H1 (cell line): ENCODE measurements at regions not wholly inside any gene's neighbourhood (a gene's known extent, or its start where the extent isn't known, plus 50 kb on each side); places are given as distances from the start of the nearest gene placed in this dataset.

Experiments
- CTCF ChIA-PET: fragments of 300-600 bp; sonication (Branson Sonifier 250); formaldehyde crosslinking; loops from one replicate; lab custom pipeline; 2021; ENCODE audit not compliant: partially characterized antibody; lab: Charles Lee
- POLR2A ChIA-PET: fragments of 300-600 bp; sonication (Branson Sonifier 250); formaldehyde crosslinking; loops from one replicate; lab custom pipeline; 2021; ENCODE audit warnings: inconsistent platforms; ENCODE audit not compliant: partially characterized antibody; lab: Charles Lee
- DNase-seq, 2 experiments: peaks; one replicate each; pipeline versions ENCODE4 v3.0.0 to v3.0.0-alpha.2; 2010 to 2022; ENCODE audit warnings: low spot score in 2 of 2, low read depth in 1 of 2, mixed read lengths in 1 of 2
- FAIRE-seq: peaks from 2 replicates; lab custom pipeline; 2011; peaks lifted over from hg19 to GRCh38; lab: Jason Lieb, UNC
- H2AFZ ChIP-seq: 2 replicates; pipeline ENCODE4 v1.8.1; 2012; ENCODE audit warnings: low read length, inconsistent platforms
- H2AK5ac ChIP-seq: 2 replicates; pipeline ENCODE4 v1.6.1; 2013; ENCODE audit warnings: low read depth, low read length
- H2BK120ac ChIP-seq: replicated peaks from 2 replicates; pipeline ENCODE3; 2013; ENCODE audit warnings: low read depth, low read length, inconsistent platforms
- H2BK12ac ChIP-seq: 2 replicates; pipeline ENCODE4 v1.6.1; 2013; ENCODE audit warnings: low read depth, low read length
- H2BK15ac ChIP-seq: 2 replicates; pipeline ENCODE4 v1.6.1; 2013; ENCODE audit warnings: low read length
- H2BK20ac ChIP-seq: 2 replicates; pipeline ENCODE4 v1.6.1; 2013; ENCODE audit warnings: low read length
- H2BK5ac ChIP-seq: 2 replicates; pipeline ENCODE4 v1.6.1; 2013; ENCODE audit warnings: low read depth, low read length
- H3K14ac ChIP-seq: 2 replicates; pipeline ENCODE4 v1.6.1; 2013; ENCODE audit warnings: inconsistent platforms; ENCODE audit not compliant: insufficient read length
- H3K18ac ChIP-seq: 2 replicates; pipeline ENCODE4 v1.6.1; 2013; ENCODE audit warnings: low read length; ENCODE audit errors: extremely low read depth
- H3K23ac ChIP-seq: 2 replicates; pipeline ENCODE4 v1.6.1; 2013; ENCODE audit warnings: inconsistent platforms; ENCODE audit not compliant: insufficient read length
- H3K23me2 ChIP-seq: 2 replicates; pipeline ENCODE4 v1.6.1; 2013; ENCODE audit warnings: low read depth, low read length
- H3K27ac ChIP-seq: 2 replicates; pipeline ENCODE4 v1.6.1; 2011; ENCODE audit warnings: low read depth, low read length, inconsistent platforms
- H3K27me3 ChIP-seq, 4 experiments: replicated peaks in 1 of 4; 1 replicate in 1 of 4; 2 replicates in 3 of 4; pipeline versions ENCODE4 v1.6.1 to v1.8.1; 2011 to 2013; ENCODE audit warnings: low read length in 3 of 4, mild to moderate bottlenecking in 3 of 4, inconsistent platforms in 2 of 4, mixed read lengths in 2 of 4, moderate library complexity in 1 of 4; ENCODE audit not compliant: control insufficient read depth in 3 of 4, insufficient read depth in 3 of 4; ENCODE audit errors: extremely low read depth in 1 of 4
- H3K36me3 ChIP-seq, 4 experiments: 2 replicates each; pipeline versions ENCODE4 v1.6.1 to v1.8.1; 2011 to 2013; ENCODE audit warnings: mild to moderate bottlenecking in 4 of 4, low read length in 3 of 4, moderate library complexity in 2 of 4, control low read depth in 1 of 4, inconsistent platforms in 1 of 4; ENCODE audit not compliant: insufficient read depth in 4 of 4, control insufficient read depth in 2 of 4
- H3K4ac ChIP-seq: replicated peaks from 2 replicates; pipeline ENCODE3; 2013; ENCODE audit warnings: low read length, low read depth, mixed read lengths, inconsistent platforms; ENCODE audit not compliant: insufficient read length
- H3K4me1 ChIP-seq, 4 experiments: replicated peaks in 1 of 4; 1 replicate in 1 of 4; 2 replicates in 3 of 4; pipeline versions ENCODE4 v1.6.1 to v1.8.1; 2011 to 2013; ENCODE audit warnings: low read length in 3 of 4, inconsistent platforms in 2 of 4, mixed read lengths in 1 of 4; ENCODE audit not compliant: insufficient read depth in 4 of 4, control insufficient read depth in 3 of 4
- H3K4me2 ChIP-seq, 2 experiments: 2 replicates each; pipeline versions ENCODE4 v1.6.1 to v1.8.1; 2011 to 2013; ENCODE audit warnings: low read depth in 2 of 2, low read length in 2 of 2, control low read depth in 1 of 2, inconsistent platforms in 1 of 2, mild to moderate bottlenecking in 1 of 2; ENCODE audit not compliant: insufficient read depth in 1 of 2
- H3K4me3 ChIP-seq, 4 experiments: fragments of 200-600, 300-600 bp in 1 of 4; sonication (generic), shearing (Covaris generic), sonication (Bioruptor Twin) in 1 of 4; 2 replicates each; pipeline versions ENCODE4 v1.5.1 to v1.8.1; 2011 to 2016; ENCODE audit warnings: low read length in 4 of 4, low read depth in 3 of 4, control low read depth in 2 of 4, inconsistent platforms in 2 of 4, mild to moderate bottlenecking in 2 of 4, mixed read lengths in 1 of 4, moderate library complexity in 1 of 4; ENCODE audit not compliant: insufficient read depth in 2 of 4; ENCODE audit errors: extremely low read depth in 1 of 4
- H3K56ac ChIP-seq: replicated peaks from 2 replicates; pipeline ENCODE3; 2013; ENCODE audit warnings: low read depth, mild to moderate bottlenecking, mixed read lengths, low read length, inconsistent platforms; ENCODE audit not compliant: insufficient read length
- H3K79me1 ChIP-seq: 2 replicates; pipeline ENCODE4 v1.6.1; 2013; ENCODE audit warnings: low read depth, low read length, control low read depth
- H3K79me2 ChIP-seq, 2 experiments: 2 replicates each; pipeline versions ENCODE4 v1.6.1 to v1.8.1; 2012 to 2013; ENCODE audit warnings: low read length in 2 of 2, mild to moderate bottlenecking in 2 of 2, inconsistent platforms in 1 of 2; ENCODE audit not compliant: insufficient read depth in 2 of 2, control insufficient read depth in 1 of 2
- H3K9ac ChIP-seq, 4 experiments: replicated peaks in 1 of 4; 1 replicate in 1 of 4; 2 replicates in 3 of 4; pipeline versions ENCODE4 v1.6.1 to v1.8.1; 2011 to 2013; ENCODE audit warnings: low read depth in 3 of 4, low read length in 3 of 4, control low read depth in 2 of 4, mild to moderate bottlenecking in 2 of 4, moderate library complexity in 2 of 4, inconsistent platforms in 1 of 4; ENCODE audit errors: extremely low read depth in 1 of 4
- H3K9me3 ChIP-seq, 2 experiments: 2 replicates each; pipeline versions ENCODE4 v1.6.1 to v1.8.1; 2012 to 2013; ENCODE audit warnings: mild to moderate bottlenecking in 2 of 2, moderate library complexity in 2 of 2, control low read depth in 1 of 2, inconsistent platforms in 1 of 2, low read depth in 1 of 2, low read length in 1 of 2, mixed read lengths in 1 of 2; ENCODE audit not compliant: insufficient read depth in 2 of 2
- H4K20me1 ChIP-seq, 2 experiments: replicated peaks in 1 of 2; 2 replicates each; pipeline versions ENCODE3 to v1.8.1; 2011 to 2013; ENCODE audit warnings: inconsistent platforms in 2 of 2, low read length in 2 of 2, mild to moderate bottlenecking in 1 of 2; ENCODE audit not compliant: insufficient read depth in 2 of 2, control insufficient read depth in 1 of 2
- H4K5ac ChIP-seq: 2 replicates; pipeline ENCODE4 v1.6.1; 2013; ENCODE audit warnings: low read length, low read depth, mixed read lengths, inconsistent platforms; ENCODE audit not compliant: insufficient read length
- H4K8ac ChIP-seq: 2 replicates; pipeline ENCODE4 v1.8.0; 2013; ENCODE audit warnings: mild to moderate bottlenecking, moderate library complexity, low read length, inconsistent platforms; ENCODE audit not compliant: insufficient read depth; ENCODE audit errors: extremely low read depth
- H4K91ac ChIP-seq: replicated peaks from 2 replicates; pipeline ENCODE3; 2013; ENCODE audit warnings: low read length, mixed read lengths, inconsistent platforms; ENCODE audit not compliant: insufficient read length
- ATF2 ChIP-seq: IDR thresholded peaks from 2 replicates; pipeline ENCODE4 v1.6.1; 2012; ENCODE audit warnings: low read length, inconsistent platforms
- BCL11A ChIP-seq, 2 experiments: IDR thresholded peaks; one replicate each; pipeline ENCODE4 v1.6.1; 2011; ENCODE audit warnings: low read depth in 2 of 2, low read length in 2 of 2, mild to moderate bottlenecking in 2 of 2
- CHD1 ChIP-seq: IDR thresholded peaks from 2 replicates; pipeline ENCODE4 v1.6.1; 2012; ENCODE audit warnings: low read depth, low read length, improper control_type of control experiment
- EGR1 ChIP-seq: IDR thresholded peaks from 2 replicates; pipeline ENCODE4 v1.6.1; 2011; ENCODE audit warnings: low read depth, low read length, borderline replicate concordance
- JUND ChIP-seq: IDR thresholded peaks from 2 replicates; pipeline ENCODE4 v1.6.1; 2011; ENCODE audit warnings: mild to moderate bottlenecking, improper control_type of control experiment, low read length
- KDM1A ChIP-seq: fragments of 200-600, 300-600 bp; sonication (generic); IDR thresholded peaks from 2 replicates; pipeline ENCODE4 v1.7.1; 2016; ENCODE audit warnings: mild to moderate bottlenecking, low read length, borderline replicate concordance
- MAX ChIP-seq: IDR thresholded peaks from 2 replicates; pipeline ENCODE4 v1.6.1; 2012; ENCODE audit warnings: inconsistent platforms
- PHF8 ChIP-seq: fragments of 200-600 bp; sonication (generic); conservative IDR thresholded peaks from 2 replicates; pipeline ENCODE4 v1.7.1; 2012; ENCODE audit warnings: low read depth, mild to moderate bottlenecking, inconsistent platforms, low read length, moderate library complexity
- POLR2AphosphoS5 ChIP-seq: IDR thresholded peaks from 2 replicates; pipeline ENCODE4 v1.6.1; 2011; ENCODE audit warnings: low read depth, low read length
- RBBP5 ChIP-seq: IDR thresholded peaks from 2 replicates; pipeline ENCODE4 v1.7.1; 2012; ENCODE audit warnings: low read depth, mild to moderate bottlenecking, inconsistent platforms, low read length, moderate library complexity, borderline replicate concordance
- RFX5 ChIP-seq: IDR thresholded peaks from 2 replicates; pipeline ENCODE4 v1.6.1; 2011; ENCODE audit warnings: low read depth, low read length, improper control_type of control experiment, borderline replicate concordance

- no peak overlapping the region for H3K14ac ChIP-seq
- no peak for TF ChIP-seq BCL11A (IDR thresholded peaks at IDR 0.05; ENCODE audit: low read depth in 2 of 2, low read length in 2 of 2)
- no peak for TF ChIP-seq PHF8
- TF ChIP-seq MAX, result no peak
- TF ChIP-seq KDM1A, result no peak
- no peak for TF ChIP-seq RBBP5
- no peak for TF ChIP-seq POLR2AphosphoS5
- TF ChIP-seq RFX5, result no peak
- no peak for TF ChIP-seq JUND
- TF ChIP-seq CHD1, result no peak
- TF ChIP-seq ATF2, result no peak
- no peak for TF ChIP-seq EGR1
- TF ChIP-seq, all 59 proteins: peak for 0
- no peak overlapping the region for H3K4ac ChIP-seq
- H3K23ac ChIP-seq, result no peak overlapping the region
- no peak overlapping the region for H4K5ac ChIP-seq
- no peaks in the 10 kb centered on the region for H3K27me3 ChIP-seq
- no peak overlapping the region for H4K91ac ChIP-seq
- ChIA-PET CTCF (interaction anchor here (1.3 kb wide), 1 partner anchor 49 kb away, joined by 3 read pairs; no protein-coding TSS in a partner anchor), POLR2A (no interaction called here)
- H3K4me1 ChIP-seq, result no peaks in the 10 kb centered on the region
- H4K20me1 ChIP-seq, result no peaks in the 10 kb centered on the region
- FAIRE-seq (no peak), DNase-seq (no peak)
- H3K36me3 ChIP-seq, result no peaks in the 10 kb centered on the region; a peak in 1 of 8 replicates
- H2BK15ac ChIP-seq, result no peak overlapping the region
- no peak overlapping the region for H2AFZ ChIP-seq
- H2BK5ac ChIP-seq, result no peak overlapping the region
- H3K9me3 ChIP-seq, result no peaks in the 10 kb centered on the region; a peak in 1 of 4 replicates
- no peak overlapping the region for H2BK20ac ChIP-seq
- H3K79me1 ChIP-seq, result no peaks in the 10 kb centered on the region
- no peak overlapping the region for H3K4me3 ChIP-seq
- H3K4me2 ChIP-seq, result no peak overlapping the region
- H3K9ac ChIP-seq, result no peak overlapping the region
- no peak overlapping the region for H3K56ac ChIP-seq
- no peak overlapping the region for H3K27ac ChIP-seq
- no peaks in the 10 kb centered on the region for H3K23me2 ChIP-seq
- H2BK120ac ChIP-seq, result no peak overlapping the region
- no peak overlapping the region for H3K18ac ChIP-seq
- no peak overlapping the region for H4K8ac ChIP-seq
- H2AK5ac ChIP-seq, result no peak overlapping the region
- H2BK12ac ChIP-seq, result no peak overlapping the region
- no peaks in the 10 kb centered on the region for H3K79me2 ChIP-seq
Measured at GRCh38 chr6:85971238-85971637, 328.6 kb upstream of the SYNCRIP start.
